ENCODE measurements at regions not wholly inside any gene's neighbourhood (a gene's known extent, or its start where the extent isn't known, plus 50 kb on each side); places are given as distances from the start of the nearest gene placed in this dataset.

GRCh38 chr17:77897741-77898301 is 60.7 kb upstream of the TNRC6C start:
- no peak for TF ChIP-seq CTCF (conservative IDR thresholded peaks at IDR 0.05)
- TF ChIP-seq EZH2 (IDR thresholded peaks at IDR 0.05; ENCODE audit: low read depth) = no peak
